BJ (cell line): ENCODE measurements at regions not wholly inside any gene's neighbourhood (a gene's known extent, or its start where the extent isn't known, plus 50 kb on each side); places are given as distances from the start of the nearest gene placed in this dataset.

Experiments
- CTCF ChIA-PET: fragments of 350-600 bp; formaldehyde crosslinking; extraction: SDS; loops from one replicate; lab custom pipeline; 2021; ENCODE audit warnings: antibody characterized with exemption, inconsistent platforms; lab: Yijun Ruan, JAX
- POLR2A ChIA-PET: fragments of 300-600 bp; sonication (Branson Sonifier 250); formaldehyde crosslinking; extraction: SDS; loops from one replicate; lab custom pipeline; 2021; ENCODE audit warnings: antibody characterized with exemption; lab: Charles Lee
- DNase-seq: peaks from one replicate; pipeline ENCODE4 v3.0.0-alpha.2; 2011; ENCODE audit warnings: low read depth
- H3K27me3 ChIP-seq: 2 replicates; pipeline ENCODE4 v1.6.0; 2011; ENCODE audit warnings: low read length; ENCODE audit not compliant: control insufficient read depth, insufficient read depth
- H3K36me3 ChIP-seq: 2 replicates; pipeline ENCODE4 v1.5.1; 2011; ENCODE audit warnings: low read length; ENCODE audit not compliant: control insufficient read depth, insufficient read depth
- H3K4me3 ChIP-seq: 2 replicates; pipeline ENCODE4 v1.5.1; 2011; ENCODE audit warnings: low read depth, mild to moderate bottlenecking, control low read depth, low read length
- TF ChIP-seq, protein P1 (sequence below): IDR thresholded peaks from 2 replicates; pipeline ENCODE4 v1.5.1; 2011; ENCODE audit warnings: low read depth, mild to moderate bottlenecking, control low read depth, inconsistent platforms, low read length, moderate library complexity; ENCODE audit not compliant: insufficient read depth

DNA sequence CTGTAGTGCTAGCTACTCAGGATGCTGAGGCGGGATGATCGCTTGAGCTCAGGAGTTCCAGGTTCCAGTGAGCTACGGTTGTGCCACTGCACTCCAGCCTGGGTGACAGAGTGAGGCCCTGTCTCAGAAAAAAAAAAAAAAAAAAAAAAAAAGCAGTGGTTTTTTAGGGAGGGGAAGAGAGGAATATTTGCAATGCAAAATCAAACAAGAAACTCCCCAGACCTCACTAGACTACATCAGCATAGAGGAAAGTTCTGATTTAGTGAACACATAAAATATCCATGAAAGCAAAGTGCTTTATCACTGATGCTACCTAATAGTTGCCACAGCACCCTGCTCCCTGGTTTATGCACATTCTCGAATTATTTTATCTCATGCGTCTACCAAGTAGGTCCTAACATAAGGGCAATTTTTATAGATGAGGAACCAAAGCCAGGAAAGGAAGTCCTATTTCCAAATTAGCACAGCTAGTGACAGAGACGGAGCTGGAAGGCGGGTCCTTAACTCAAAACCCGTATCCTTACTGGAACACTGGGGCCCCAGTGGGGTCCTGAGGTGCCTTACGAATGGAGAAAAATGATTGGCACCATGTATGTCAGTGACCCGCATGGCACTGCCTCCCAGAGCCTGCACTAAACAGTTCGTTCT lies 50.7 kb upstream of the GPR157 start:
- no peak overlapping the region for H3K4me3 ChIP-seq
- ChIA-PET POLR2A (interaction anchor here (0.6 kb wide), 1 partner anchor 98 kb away, joined by 9 read pairs; no protein-coding TSS in a partner anchor), CTCF (interaction anchor here (1.2 to 3.7 kb wide), 6 partner anchors 8 to 78 kb away, joined by 3 to 30 read pairs (median 8); no protein-coding TSS in a partner anchor)
- H3K36me3 ChIP-seq = peaks cover 15% of the 10 kb centered on the region
- TF ChIP-seq, protein P1, sequence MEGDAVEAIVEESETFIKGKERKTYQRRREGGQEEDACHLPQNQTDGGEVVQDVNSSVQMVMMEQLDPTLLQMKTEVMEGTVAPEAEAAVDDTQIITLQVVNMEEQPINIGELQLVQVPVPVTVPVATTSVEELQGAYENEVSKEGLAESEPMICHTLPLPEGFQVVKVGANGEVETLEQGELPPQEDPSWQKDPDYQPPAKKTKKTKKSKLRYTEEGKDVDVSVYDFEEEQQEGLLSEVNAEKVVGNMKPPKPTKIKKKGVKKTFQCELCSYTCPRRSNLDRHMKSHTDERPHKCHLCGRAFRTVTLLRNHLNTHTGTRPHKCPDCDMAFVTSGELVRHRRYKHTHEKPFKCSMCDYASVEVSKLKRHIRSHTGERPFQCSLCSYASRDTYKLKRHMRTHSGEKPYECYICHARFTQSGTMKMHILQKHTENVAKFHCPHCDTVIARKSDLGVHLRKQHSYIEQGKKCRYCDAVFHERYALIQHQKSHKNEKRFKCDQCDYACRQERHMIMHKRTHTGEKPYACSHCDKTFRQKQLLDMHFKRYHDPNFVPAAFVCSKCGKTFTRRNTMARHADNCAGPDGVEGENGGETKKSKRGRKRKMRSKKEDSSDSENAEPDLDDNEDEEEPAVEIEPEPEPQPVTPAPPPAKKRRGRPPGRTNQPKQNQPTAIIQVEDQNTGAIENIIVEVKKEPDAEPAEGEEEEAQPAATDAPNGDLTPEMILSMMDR = no peak
- DNase-seq = no peak
- no peaks in the 10 kb centered on the region for H3K27me3 ChIP-seq

GRCh38 chr1:9180111-9180819 lies 51.4 kb upstream of the GPR157 start:
- Histone ChIP-seq H3K27me3 (no peaks in the 10 kb centered on the region), H3K4me3 (peak overlapping the region; percentile 89), H3K36me3 (peaks cover 9% of the 10 kb centered on the region)
- DNase-seq = no peak
- POLR2A ChIA-PET = no interaction called here
- CTCF ChIA-PET = interaction anchor here (0.6 to 3.7 kb wide), 21 partner anchors 8 to 311 kb away, joined by 3 to 30 read pairs (median 3); no protein-coding TSS in a partner anchor
- TF ChIP-seq, protein P1 = no peak

GRCh38 chr1:9181176-9181906 lies 52.4 kb upstream of the GPR157 start:
- ChIA-PET POLR2A (no interaction called here), CTCF (interaction anchor here (0.6 to 3.7 kb wide), 20 partner anchors 8 to 310 kb away, joined by 3 to 30 read pairs (median 3); no protein-coding TSS in a partner anchor)
- DNase-seq = no peak
- TF ChIP-seq, protein P1 = peak; percentile 99
- Histone ChIP-seq H3K27me3 (no peaks in the 10 kb centered on the region), H3K36me3 (peaks cover 9% of the 10 kb centered on the region), H3K4me3 (peak overlapping the region; percentile 89)

GRCh38 chr1:9181990-9182783 lies 52.4 kb upstream of the H6PD start:
- DNase-seq = no peak
- Histone ChIP-seq H3K27me3 (no peaks in the 10 kb centered on the region), H3K36me3 (peaks cover 9% of the 10 kb centered on the region; the same call in 1 of the 2 replicates), H3K4me3 (peak overlapping the region; percentile 89)
- ChIA-PET CTCF (interaction anchor here (0.6 to 3.7 kb wide), 7 partner anchors 10 to 669 kb away, joined by 3 to 30 read pairs (median 3); no protein-coding TSS in a partner anchor), POLR2A (interaction anchor here (0.6 kb wide), 1 partner anchor 20 kb away, joined by 15 read pairs; no protein-coding TSS in a partner anchor)
- TF ChIP-seq, protein P1 = no peak
